KOPT-K1 (cell line): ENCODE measurements at regions not wholly inside any gene's neighbourhood (a gene's known extent, or its start where the extent isn't known, plus 50 kb on each side); places are given as distances from the start of the nearest gene placed in this dataset.

Experiments used
- H3K27ac ChIP-seq: fragments of 200-600 bp; sonication (generic); 2 replicates; pipeline ENCODE4 v1.5.1; 2016; ENCODE audit warnings: antibody characterized with exemption, mild to moderate bottlenecking, low read depth, low read length; ENCODE audit not compliant: poor library complexity, severe bottlenecking
- H3K36me3 ChIP-seq: fragments of 200-600 bp; sonication (generic); 2 replicates; pipeline ENCODE4 v1.5.1; 2017; ENCODE audit warnings: antibody characterized with exemption, mild to moderate bottlenecking, low read length, moderate library complexity; ENCODE audit not compliant: insufficient read depth
- H3K9me3 ChIP-seq: fragments of 200-600 bp; sonication (generic); 2 replicates; pipeline ENCODE4 v1.5.1; 2017; ENCODE audit warnings: antibody characterized with exemption, low read length, mild to moderate bottlenecking; ENCODE audit not compliant: insufficient read depth, poor library complexity, severe bottlenecking

GRCh38 chr15:62912282-62912681 is 130.3 kb upstream of the TPM1 start:
- no peaks in the 10 kb centered on the region for H3K9me3 ChIP-seq
- H3K27ac ChIP-seq = no peak overlapping the region

GRCh38 chr15:62912808-62913207 is 129.7 kb upstream of the TPM1 start:
- no peak overlapping the region for H3K27ac ChIP-seq
- H3K9me3 ChIP-seq = no peaks in the 10 kb centered on the region

More at GRCh38 chr15:62912282-62912681, 130.3 kb upstream of the TPM1 start:
- H3K36me3 ChIP-seq = no peaks in the 10 kb centered on the region

GRCh38 chr15:62913246-62913645 is 129.3 kb upstream of the TPM1 start:
- Histone ChIP-seq H3K27ac (no peak overlapping the region), H3K9me3 (no peaks in the 10 kb centered on the region), H3K36me3 (no peaks in the 10 kb centered on the region)

More at GRCh38 chr15:62912808-62913207, 129.7 kb upstream of the TPM1 start:
- H3K36me3 ChIP-seq = no peaks in the 10 kb centered on the region

- H3K36me3 ChIP-seq = no peaks in the 10 kb centered on the region
- no peak overlapping the region for H3K27ac ChIP-seq
- no peaks in the 10 kb centered on the region for H3K9me3 ChIP-seq
Observed at GRCh38 chr15:62914461-62915079, 128.0 kb upstream of the TPM1 start.

GRCh38 chr15:62920682-62921502 is 121.7 kb upstream of the TPM1 start:
- no peaks in the 10 kb centered on the region for H3K36me3 ChIP-seq
- no peaks in the 10 kb centered on the region for H3K9me3 ChIP-seq
- no peak overlapping the region for H3K27ac ChIP-seq

- H3K9me3 ChIP-seq = no peaks in the 10 kb centered on the region
- H3K36me3 ChIP-seq = no peaks in the 10 kb centered on the region
- no peak overlapping the region for H3K27ac ChIP-seq
Observed at GRCh38 chr15:62922514-62922913, 120.0 kb upstream of the TPM1 start.

- no peaks in the 10 kb centered on the region for H3K36me3 ChIP-seq
- no peak overlapping the region for H3K27ac ChIP-seq
- no peaks in the 10 kb centered on the region for H3K9me3 ChIP-seq
Observed at GRCh38 chr15:62925875-62926274, 116.7 kb upstream of the TPM1 start.

- Histone ChIP-seq H3K36me3 (no peaks in the 10 kb centered on the region), H3K27ac (no peak overlapping the region), H3K9me3 (no peaks in the 10 kb centered on the region)
Observed at GRCh38 chr15:62927196-62927595, 115.4 kb upstream of the TPM1 start.

GRCh38 chr15:62927836-62928235 is 114.7 kb upstream of the TPM1 start:
- no peaks in the 10 kb centered on the region for H3K9me3 ChIP-seq
- no peaks in the 10 kb centered on the region for H3K36me3 ChIP-seq
- no peak overlapping the region for H3K27ac ChIP-seq

- Histone ChIP-seq H3K27ac (no peak overlapping the region), H3K36me3 (no peaks in the 10 kb centered on the region), H3K9me3 (no peaks in the 10 kb centered on the region)
Observed at GRCh38 chr15:62928242-62928999, 114.1 kb upstream of the TPM1 start.

- Histone ChIP-seq H3K9me3 (no peaks in the 10 kb centered on the region), H3K36me3 (no peaks in the 10 kb centered on the region), H3K27ac (no peak overlapping the region)
Observed at GRCh38 chr15:62929000-62929357, 113.6 kb upstream of the TPM1 start.

GRCh38 chr15:62931650-62932049 is 110.9 kb upstream of the TPM1 start:
- Histone ChIP-seq H3K9me3 (no peaks in the 10 kb centered on the region), H3K36me3 (no peaks in the 10 kb centered on the region), H3K27ac (no peak overlapping the region)

GRCh38 chr15:62932436-62932835 is 110.1 kb upstream of the TPM1 start:
- no peaks in the 10 kb centered on the region for H3K36me3 ChIP-seq
- H3K27ac ChIP-seq = no peak overlapping the region
- no peaks in the 10 kb centered on the region for H3K9me3 ChIP-seq

- Histone ChIP-seq H3K36me3 (no peaks in the 10 kb centered on the region), H3K27ac (no peak overlapping the region), H3K9me3 (no peaks in the 10 kb centered on the region)
Observed at GRCh38 chr15:62933386-62933785, 109.2 kb upstream of the TPM1 start.

- Histone ChIP-seq H3K36me3 (no peaks in the 10 kb centered on the region), H3K9me3 (no peaks in the 10 kb centered on the region), H3K27ac (no peak overlapping the region)
Observed at GRCh38 chr15:62934236-62934971, 108.1 kb upstream of the TPM1 start.
